Testis (tissue), 2 donors: ENCODE measurements at regions not wholly inside any gene's neighbourhood (a gene's known extent, or its start where the extent isn't known, plus 50 kb on each side); places are given as distances from the start of the nearest gene placed in this dataset.

Experiments used
- POLR2A ChIP-seq: fragments of 450-650 bp; IDR thresholded peaks from one replicate; pipeline ENCODE4 v1.6.1; 2017; ENCODE audit warnings: antibody characterized with exemption, mild to moderate bottlenecking, moderate library complexity
- TF ChIP-seq, protein P1 (sequence below), 3 experiments: fragments of 450-650 bp in 2 of 3; fragments of 200-600 bp in 1 of 3; sonication (generic) in 1 of 3; IDR thresholded peaks; one replicate each; pipeline ENCODE4 v1.5.1; 2016 to 2019; ENCODE audit warnings: antibody characterized with exemption in 3 of 3, mild to moderate bottlenecking in 2 of 3, moderate library complexity in 1 of 3

DNA sequence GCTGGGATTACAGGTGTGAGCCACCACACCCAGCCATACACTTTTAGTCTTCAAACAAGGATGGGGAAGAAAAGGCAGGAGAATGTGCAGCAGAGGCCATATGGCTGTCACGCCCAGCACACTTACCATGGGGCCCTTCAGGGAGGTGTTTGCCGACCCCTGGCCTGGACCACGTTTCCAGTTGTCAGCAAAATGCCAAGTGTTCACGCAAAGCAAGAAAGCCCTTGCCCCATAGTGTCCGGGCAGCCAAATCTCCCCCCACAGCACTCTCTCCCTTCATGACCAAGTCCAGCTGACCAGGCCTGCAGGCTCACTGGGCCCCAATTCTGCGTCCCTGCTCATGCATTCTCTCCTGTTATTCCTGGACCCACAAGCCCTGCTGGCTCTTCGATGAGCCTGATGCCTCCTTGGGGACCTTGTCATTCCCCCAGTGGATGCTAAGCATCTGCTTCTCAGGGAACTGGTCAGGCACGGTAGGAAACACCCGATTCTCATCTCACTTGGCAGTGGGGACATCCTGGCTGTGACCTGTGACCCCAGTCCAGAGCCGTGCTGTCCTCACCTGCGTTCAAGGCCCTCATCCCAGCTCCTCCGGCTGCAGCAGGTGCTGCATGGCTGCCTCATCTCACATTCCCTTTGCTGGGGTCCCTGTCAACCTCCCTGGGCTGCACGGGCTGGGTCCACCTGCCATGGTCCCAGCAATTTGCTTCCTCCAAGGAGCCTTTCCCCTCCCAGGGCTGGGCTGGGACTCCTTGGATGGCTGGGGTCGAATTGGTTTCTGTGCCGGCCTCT, 96.4 kb downstream of the CTTN start:
- no peak for TF ChIP-seq POLR2A
- TF ChIP-seq, protein P1, sequence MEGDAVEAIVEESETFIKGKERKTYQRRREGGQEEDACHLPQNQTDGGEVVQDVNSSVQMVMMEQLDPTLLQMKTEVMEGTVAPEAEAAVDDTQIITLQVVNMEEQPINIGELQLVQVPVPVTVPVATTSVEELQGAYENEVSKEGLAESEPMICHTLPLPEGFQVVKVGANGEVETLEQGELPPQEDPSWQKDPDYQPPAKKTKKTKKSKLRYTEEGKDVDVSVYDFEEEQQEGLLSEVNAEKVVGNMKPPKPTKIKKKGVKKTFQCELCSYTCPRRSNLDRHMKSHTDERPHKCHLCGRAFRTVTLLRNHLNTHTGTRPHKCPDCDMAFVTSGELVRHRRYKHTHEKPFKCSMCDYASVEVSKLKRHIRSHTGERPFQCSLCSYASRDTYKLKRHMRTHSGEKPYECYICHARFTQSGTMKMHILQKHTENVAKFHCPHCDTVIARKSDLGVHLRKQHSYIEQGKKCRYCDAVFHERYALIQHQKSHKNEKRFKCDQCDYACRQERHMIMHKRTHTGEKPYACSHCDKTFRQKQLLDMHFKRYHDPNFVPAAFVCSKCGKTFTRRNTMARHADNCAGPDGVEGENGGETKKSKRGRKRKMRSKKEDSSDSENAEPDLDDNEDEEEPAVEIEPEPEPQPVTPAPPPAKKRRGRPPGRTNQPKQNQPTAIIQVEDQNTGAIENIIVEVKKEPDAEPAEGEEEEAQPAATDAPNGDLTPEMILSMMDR (IDR thresholded peaks at IDR 0.05): no peak
